MM.1S (cell line): ENCODE measurements at regions not wholly inside any gene's neighbourhood (a gene's known extent, or its start where the extent isn't known, plus 50 kb on each side); places are given as distances from the start of the nearest gene placed in this dataset.
"Not testable (repeated sequence)": the region's sequence is repeated elsewhere in the genome, so short reads cannot be mapped to it uniquely, and the experiment has no call there.

Experiments
- DNase-seq: peaks from one replicate; pipeline ENCODE4 v3.0.0-alpha.2; 2015
- H2AFZ ChIP-seq: fragments of 300-600 bp; sonication (generic); 2 replicates; pipeline ENCODE4 v1.6.0; 2016; ENCODE audit warnings: antibody characterized with exemption, low read length
- H3F3A ChIP-seq: fragments of 300-600 bp; sonication (generic); 2 replicates; pipeline ENCODE4 v1.6.1; 2016; ENCODE audit warnings: mild to moderate bottlenecking, antibody characterized with exemption, low read length, moderate library complexity, mixed read lengths; ENCODE audit not compliant: insufficient read depth
- H3K27ac ChIP-seq: fragments of 300-600 bp; sonication (generic); 2 replicates; pipeline ENCODE4 v1.5.1; 2016; ENCODE audit warnings: mild to moderate bottlenecking, low read length
- H3K27me3 ChIP-seq: fragments of 300-600 bp; sonication (generic); replicated peaks from 2 replicates; pipeline ENCODE4 v1.6.0; 2016; ENCODE audit warnings: low read length; ENCODE audit not compliant: insufficient read depth
- H3K36me3 ChIP-seq: fragments of 300-600 bp; sonication (generic); replicated peaks from 2 replicates; pipeline ENCODE4 v1.6.1; 2016; ENCODE audit warnings: mild to moderate bottlenecking, low read length, mixed read lengths; ENCODE audit not compliant: insufficient read depth
- H3K4me1 ChIP-seq: fragments of 300-600 bp; sonication (generic); 2 replicates; pipeline ENCODE4 v1.6.1; 2016; ENCODE audit warnings: low read length, mixed read lengths
- H3K4me2 ChIP-seq: fragments of 300-600 bp; sonication (generic); 2 replicates; pipeline ENCODE4 v1.6.0; 2016; ENCODE audit warnings: low read depth, low read length
- H3K4me3 ChIP-seq: fragments of 300-600 bp; sonication (generic); 2 replicates; pipeline ENCODE4 v1.5.1; 2016; ENCODE audit warnings: low read length, mixed read lengths
- H3K79me2 ChIP-seq: fragments of 300-600 bp; sonication (generic); 2 replicates; pipeline ENCODE4 v1.6.1; 2016; ENCODE audit warnings: mixed run types, low read length, mixed read lengths
- H3K9ac ChIP-seq: fragments of 300-600 bp; sonication (generic); 2 replicates; pipeline ENCODE4 v1.6.1; 2016; ENCODE audit warnings: low read length, mixed read lengths
- H3K9me2 ChIP-seq: fragments of 300-600 bp; sonication (generic); replicated peaks from 2 replicates; pipeline ENCODE4 v1.6.1; 2016; ENCODE audit warnings: mild to moderate bottlenecking, low read length, mixed read lengths; ENCODE audit not compliant: insufficient read depth
- H3K9me3 ChIP-seq: fragments of 300-600 bp; sonication (generic); replicated peaks from 2 replicates; pipeline ENCODE4 v1.6.1; 2016; ENCODE audit warnings: mild to moderate bottlenecking, low read length, mixed read lengths; ENCODE audit not compliant: insufficient read depth
- H4K20me1 ChIP-seq: fragments of 300-600 bp; sonication (generic); 2 replicates; pipeline ENCODE4 v1.6.1; 2016; ENCODE audit warnings: mild to moderate bottlenecking, low read length, moderate library complexity, mixed read lengths; ENCODE audit not compliant: insufficient read depth
- CTCF ChIP-seq: fragments of 300-600 bp; sonication (generic); IDR thresholded peaks from 2 replicates; pipeline ENCODE4 v1.5.1; 2016; ENCODE audit warnings: antibody characterized with exemption, low read length, mixed read lengths
- EZH2 ChIP-seq: fragments of 300-600 bp; sonication (generic); optimal IDR thresholded peaks from 2 replicates; pipeline ENCODE3; 2017; ENCODE audit warnings: low read depth, mild to moderate bottlenecking, antibody characterized with exemption, low read length, mixed read lengths
- EZH2phosphoT487 ChIP-seq: fragments of 300-600 bp; sonication (generic); IDR thresholded peaks from 2 replicates; pipeline ENCODE4 v1.6.1; 2018; ENCODE audit warnings: antibody characterized with exemption, low read length

GRCh38 chr2:67585400-67585799 is 188.3 kb downstream of the ETAA1 start:
- Histone ChIP-seq H3K4me3 (no peak overlapping the region), H3K27ac (no peak overlapping the region), H2AFZ (no peak overlapping the region), H3K27me3 (no peaks in the 10 kb centered on the region), H3K79me2 (no peaks in the 10 kb centered on the region), H3K36me3 (no peaks in the 10 kb centered on the region), H3K9me2 (no peaks in the 10 kb centered on the region), H3K9ac (no peak overlapping the region), H3K4me1 (no peaks in the 10 kb centered on the region), H4K20me1 (no peaks in the 10 kb centered on the region), H3K4me2 (no peak overlapping the region), H3K9me3 (no peaks in the 10 kb centered on the region), H3F3A (no peaks in the 10 kb centered on the region)
- TF ChIP-seq EZH2phosphoT487 (no peak), CTCF (no peak), EZH2 (no peak)
- no peak for DNase-seq

GRCh38 chr2:67589121-67589520 is 192.0 kb downstream of the ETAA1 start:
- H3K9me2 ChIP-seq, H3K27me3 ChIP-seq, H3K79me2 ChIP-seq, H3K36me3 ChIP-seq, H3K4me3 ChIP-seq, H3K9me3 ChIP-seq, H3K27ac ChIP-seq, H3F3A ChIP-seq, H4K20me1 ChIP-seq, DNase-seq, H2AFZ ChIP-seq, H3K9ac ChIP-seq, H3K4me2 ChIP-seq, H3K4me1 ChIP-seq: not testable (repeated sequence)

GRCh38 chr2:67594522-67594921 is 197.4 kb downstream of the ETAA1 start:
- H3K9me2 ChIP-seq, H3F3A ChIP-seq, DNase-seq, H3K79me2 ChIP-seq, H3K4me3 ChIP-seq, H3K4me2 ChIP-seq, H3K4me1 ChIP-seq, H4K20me1 ChIP-seq, H3K9ac ChIP-seq, H3K27ac ChIP-seq, H3K9me3 ChIP-seq, H3K36me3 ChIP-seq, H2AFZ ChIP-seq, H3K27me3 ChIP-seq: not testable (repeated sequence)

GRCh38 chr2:67596871-67597270 is 199.7 kb downstream of the ETAA1 start:
- no peak for DNase-seq
- H3K4me1 ChIP-seq = no peaks in the 10 kb centered on the region
- no peaks in the 10 kb centered on the region for H3K9me3 ChIP-seq
- H3K4me2 ChIP-seq = no peak overlapping the region
- no peak overlapping the region for H3K4me3 ChIP-seq
- no peaks in the 10 kb centered on the region for H3F3A ChIP-seq
- no peak overlapping the region for H2AFZ ChIP-seq
- no peaks in the 10 kb centered on the region for H3K79me2 ChIP-seq
- H3K36me3 ChIP-seq = no peaks in the 10 kb centered on the region
- no peak overlapping the region for H3K27ac ChIP-seq
- no peaks in the 10 kb centered on the region for H4K20me1 ChIP-seq
- TF ChIP-seq EZH2 (no peak), CTCF (no peak), EZH2phosphoT487 (no peak)
- no peaks in the 10 kb centered on the region for H3K27me3 ChIP-seq
- H3K9ac ChIP-seq = no peak overlapping the region
- H3K9me2 ChIP-seq = no peaks in the 10 kb centered on the region
